Neuronal stem cell (in vitro differentiated cells): ENCODE measurements at regions not wholly inside any gene's neighbourhood (a gene's known extent, or its start where the extent isn't known, plus 50 kb on each side); places are given as distances from the start of the nearest gene placed in this dataset.

Source experiments
- DNase-seq: peaks from one replicate; pipeline ENCODE4 v3.0.0-alpha.2; 2013; ENCODE audit warnings: low spot score
- H2AFZ ChIP-seq: one replicate; pipeline ENCODE4 v1.6.1; 2013; ENCODE audit warnings: mild to moderate bottlenecking, low read length, inconsistent platforms
- H2AK5ac ChIP-seq: 2 replicates; pipeline ENCODE4 v1.6.1; 2013; ENCODE audit warnings: low read depth, mild to moderate bottlenecking, inconsistent platforms, low read length, moderate library complexity, mixed read lengths
- H2BK120ac ChIP-seq: 2 replicates; pipeline ENCODE4 v1.6.1; 2013; ENCODE audit warnings: low read depth, mild to moderate bottlenecking, inconsistent platforms, low read length, moderate library complexity, mixed read lengths
- H2BK12ac ChIP-seq: one replicate; pipeline ENCODE4 v1.6.1; 2013; ENCODE audit warnings: low read length, inconsistent platforms
- H2BK15ac ChIP-seq: 2 replicates; pipeline ENCODE4 v1.6.1; 2013; ENCODE audit warnings: mild to moderate bottlenecking, low read length, inconsistent platforms, mixed read lengths
- H2BK5ac ChIP-seq: one replicate; pipeline ENCODE4 v1.6.1; 2013; ENCODE audit warnings: inconsistent platforms, mild to moderate bottlenecking, low read length, moderate library complexity
- H3K14ac ChIP-seq: one replicate; pipeline ENCODE4 v1.6.1; 2013; ENCODE audit warnings: low read length, inconsistent platforms
- H3K18ac ChIP-seq: 2 replicates; pipeline ENCODE4 v1.6.1; 2013; ENCODE audit warnings: low read length, inconsistent platforms
- H3K23ac ChIP-seq: 2 replicates; pipeline ENCODE4 v1.6.1; 2013; ENCODE audit warnings: low read depth, mild to moderate bottlenecking, mixed read lengths, low read length, inconsistent platforms; ENCODE audit not compliant: poor library complexity
- H3K27ac ChIP-seq: replicated peaks from 3 replicates; pipeline ENCODE4 v1.5.1; 2013; ENCODE audit warnings: low read length, inconsistent platforms
- H3K27me3 ChIP-seq, 3 experiments: 2 replicates each; pipeline ENCODE4 v1.6.1; 2013; ENCODE audit warnings: low read length in 3 of 3, mild to moderate bottlenecking in 2 of 3, inconsistent platforms in 1 of 3, low read depth in 1 of 3, mixed read lengths in 1 of 3, moderate library complexity in 1 of 3; ENCODE audit not compliant: control insufficient read depth in 3 of 3, insufficient read depth in 3 of 3
- H3K36me3 ChIP-seq, 2 donors: replicated peaks in 1 of 2; 2 replicates each; pipeline ENCODE4 v1.6.1; 2013; ENCODE audit warnings: low read length in 2 of 2; ENCODE audit not compliant: control insufficient read depth in 2 of 2, insufficient read depth in 2 of 2
- H3K4ac ChIP-seq: 2 replicates; pipeline ENCODE4 v1.6.1; 2013; ENCODE audit warnings: inconsistent platforms, mild to moderate bottlenecking, low read length, moderate library complexity
- H3K4me1 ChIP-seq, 2 donors: 1 replicate in 1 of 2; 2 replicates in 1 of 2; pipeline ENCODE4 v1.6.1; 2013; ENCODE audit warnings: low read length in 2 of 2, low read depth in 1 of 2; ENCODE audit not compliant: control insufficient read depth in 2 of 2, insufficient read depth in 1 of 2
- H3K4me2 ChIP-seq: one replicate; pipeline ENCODE4 v1.6.1; 2013; ENCODE audit warnings: mild to moderate bottlenecking, low read length, inconsistent platforms; ENCODE audit not compliant: insufficient read depth, poor library complexity, severe bottlenecking
- H3K4me3 ChIP-seq, 2 donors: 2 replicates each; pipeline ENCODE4 v1.5.1; 2013; ENCODE audit warnings: low read length in 2 of 2, mild to moderate bottlenecking in 2 of 2, inconsistent platforms in 1 of 2, moderate library complexity in 1 of 2
- H3K79me1 ChIP-seq: one replicate; pipeline ENCODE4 v1.6.1; 2013; ENCODE audit warnings: low read depth, mild to moderate bottlenecking, inconsistent platforms, low read length, moderate library complexity
- H3K9ac ChIP-seq: one replicate; pipeline ENCODE4 v1.6.1; 2013; ENCODE audit warnings: mild to moderate bottlenecking, low read depth, low read length, inconsistent platforms; ENCODE audit not compliant: poor library complexity
- H3K9me3 ChIP-seq, 2 donors: replicated peaks in 1 of 2; 2 replicates each; pipeline versions ENCODE3 to v1.6.1; 2013; ENCODE audit warnings: low read length in 2 of 2, mild to moderate bottlenecking in 2 of 2, inconsistent platforms in 1 of 2, low read depth in 1 of 2, mixed read lengths in 1 of 2, moderate library complexity in 1 of 2; ENCODE audit not compliant: control insufficient read depth in 2 of 2, insufficient read depth in 1 of 2
- H4K8ac ChIP-seq: one replicate; pipeline ENCODE4 v1.6.1; 2013; ENCODE audit warnings: low read depth, mild to moderate bottlenecking, inconsistent platforms, low read length, moderate library complexity
- H4K91ac ChIP-seq: one replicate; pipeline ENCODE4 v1.6.1; 2013; ENCODE audit warnings: low read length, low read depth, mild to moderate bottlenecking, inconsistent platforms; ENCODE audit not compliant: poor library complexity
- WGBS, 2 donors: extraction: QIAGEN DNeasy Blood & Tissue Kit; methylation state at CpG; one replicate each; pipeline ENCODE4 v1.1.7; 2013; ENCODE audit warnings: missing lambda C conversion rate in 2 of 2, mixed read lengths in 1 of 2; ENCODE audit not compliant: insufficient read length in 2 of 2, insufficient replicate concordance in 1 of 2; ENCODE audit errors: extremely low coverage in 2 of 2; 5-methylcytosine and 5-hydroxymethylcytosine counted together

DNA sequence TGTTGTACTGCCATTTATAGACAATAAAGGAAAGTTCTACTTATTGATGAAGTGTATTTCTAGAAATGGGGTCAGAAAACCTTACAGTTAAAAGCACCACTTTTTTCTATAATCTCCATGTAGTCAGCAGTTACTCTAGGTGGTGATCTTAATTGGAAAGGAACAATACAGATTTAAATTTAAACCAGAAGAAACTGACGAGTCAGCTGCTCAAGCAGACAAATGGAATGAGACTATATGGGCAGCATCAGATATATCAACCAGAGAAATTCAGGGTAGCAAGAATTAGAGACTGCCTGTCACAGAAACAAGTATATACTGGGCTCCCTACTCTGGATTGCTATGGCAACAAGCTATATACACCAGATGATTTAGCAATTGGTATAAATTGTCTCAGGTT lies 99.6 kb upstream of the SCG2 start:
- WGBS, 2 donors: no CpG with 5 or more reads among the region's 1 CpG

GRCh38 chr2:223700221-223700620 lies 98.1 kb upstream of the SCG2 start:
- no peak overlapping the region for H3K27ac ChIP-seq
- DNase-seq: no peak
- no peak overlapping the region for H3K14ac ChIP-seq
- no peak overlapping the region for H3K4ac ChIP-seq
- no peaks in the 10 kb centered on the region for H3K9me3 ChIP-seq
- no peak overlapping the region for H2AFZ ChIP-seq
- no CpG with 5 or more reads among the region's 3 CpGs for WGBS, 2 donors
- no peak overlapping the region for H2BK15ac ChIP-seq
- H3K4me2 ChIP-seq: no peak overlapping the region
- no peaks in the 10 kb centered on the region for H3K79me1 ChIP-seq
- no peak overlapping the region for H2BK120ac ChIP-seq
- no peak overlapping the region for H2BK12ac ChIP-seq
- H3K4me1 ChIP-seq: no peaks in the 10 kb centered on the region
- no peak overlapping the region for H3K4me3 ChIP-seq
- no peak overlapping the region for H4K8ac ChIP-seq
- no peak overlapping the region for H3K18ac ChIP-seq
- no peak overlapping the region for H4K91ac ChIP-seq
- no peaks in the 10 kb centered on the region for H3K27me3 ChIP-seq
- H3K9ac ChIP-seq: no peak overlapping the region
- no peak overlapping the region for H2BK5ac ChIP-seq
- H2AK5ac ChIP-seq: no peak overlapping the region
- H3K36me3 ChIP-seq: no peaks in the 10 kb centered on the region
- H3K23ac ChIP-seq: no peak overlapping the region

More for the DNA sequence above, 99.6 kb upstream of the SCG2 start:
- H4K91ac ChIP-seq: no peak overlapping the region
- no peak overlapping the region for H3K23ac ChIP-seq
- no peak overlapping the region for H4K8ac ChIP-seq
- H3K27ac ChIP-seq: no peak overlapping the region
- no peak overlapping the region for H2BK15ac ChIP-seq
- no peak overlapping the region for H2BK12ac ChIP-seq
- no peak overlapping the region for H3K14ac ChIP-seq
- H3K27me3 ChIP-seq: no peaks in the 10 kb centered on the region
- H3K18ac ChIP-seq: no peak overlapping the region
- no peak for DNase-seq
- no peaks in the 10 kb centered on the region for H3K9me3 ChIP-seq
- no peak overlapping the region for H2AFZ ChIP-seq
- H3K4me2 ChIP-seq: no peak overlapping the region
- H2AK5ac ChIP-seq: no peak overlapping the region
- H3K4me3 ChIP-seq: no peak overlapping the region
- no peak overlapping the region for H2BK120ac ChIP-seq
- H3K79me1 ChIP-seq: no peaks in the 10 kb centered on the region
- no peaks in the 10 kb centered on the region for H3K36me3 ChIP-seq
- H3K9ac ChIP-seq: no peak overlapping the region
- no peak overlapping the region for H2BK5ac ChIP-seq
- H3K4ac ChIP-seq: no peak overlapping the region
- H3K4me1 ChIP-seq: no peaks in the 10 kb centered on the region

GRCh38 chr2:223697892-223698645 lies 95.9 kb upstream of the SCG2 start:
- H3K9me3 ChIP-seq: no peaks in the 10 kb centered on the region
- no peak overlapping the region for H3K4me2 ChIP-seq
- H3K4me3 ChIP-seq: no peak overlapping the region
- H4K8ac ChIP-seq: no peak overlapping the region
- H3K4ac ChIP-seq: no peak overlapping the region
- no peaks in the 10 kb centered on the region for H3K4me1 ChIP-seq
- no peak for DNase-seq
- H3K27ac ChIP-seq: no peak overlapping the region
- H3K79me1 ChIP-seq: no peaks in the 10 kb centered on the region
- H3K9ac ChIP-seq: no peak overlapping the region
- no peaks in the 10 kb centered on the region for H3K27me3 ChIP-seq
- no peak overlapping the region for H2BK15ac ChIP-seq
- no peak overlapping the region for H2BK120ac ChIP-seq
- H4K91ac ChIP-seq: no peak overlapping the region
- no CpG with 5 or more reads among the region's 7 CpGs for WGBS, 2 donors
- peak overlapping the region; percentile 54 for H2AFZ ChIP-seq
- H3K36me3 ChIP-seq: no peaks in the 10 kb centered on the region
- no peak overlapping the region for H2BK12ac ChIP-seq
- no peak overlapping the region for H3K18ac ChIP-seq
- no peak overlapping the region for H3K23ac ChIP-seq
- no peak overlapping the region for H2BK5ac ChIP-seq
- H3K14ac ChIP-seq: no peak overlapping the region
- H2AK5ac ChIP-seq: no peak overlapping the region

DNA sequence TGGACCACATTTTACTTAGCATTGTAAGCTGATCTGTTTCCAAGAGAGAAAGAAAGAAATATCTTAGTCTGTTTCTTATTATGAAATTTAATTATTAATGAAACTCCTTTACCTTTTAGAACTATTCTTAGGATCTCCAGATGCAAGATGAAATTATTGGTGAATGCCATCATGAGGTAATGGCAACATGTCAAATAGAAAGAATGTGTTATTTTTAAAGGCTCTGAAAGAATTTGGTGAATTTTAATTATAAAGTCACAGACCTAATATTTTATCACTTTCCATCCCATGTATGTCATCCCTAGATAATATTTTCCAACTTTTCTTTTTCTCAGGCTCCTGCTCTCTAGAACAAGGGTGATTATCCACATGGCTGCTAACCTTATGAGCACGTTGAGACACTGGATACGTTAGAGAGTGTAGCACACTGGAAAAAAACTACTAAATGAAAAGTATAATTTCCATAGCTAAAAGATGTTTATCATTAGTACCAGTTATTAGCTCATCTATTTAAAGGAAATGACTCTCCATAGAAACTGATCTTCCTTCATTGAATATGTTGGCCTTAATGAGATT lies 95.2 kb upstream of the SCG2 start:
- Histone ChIP-seq H3K14ac (no peak overlapping the region), H3K4me2 (no peak overlapping the region), H2AFZ (no peak overlapping the region), H3K4me3 (no peak overlapping the region), H3K18ac (no peak overlapping the region), H3K4me1 (no peaks in the 10 kb centered on the region), H3K23ac (no peak overlapping the region), H4K8ac (no peak overlapping the region), H2BK12ac (no peak overlapping the region), H3K27ac (no peak overlapping the region), H4K91ac (no peak overlapping the region), H3K79me1 (no peaks in the 10 kb centered on the region), H2BK120ac (no peak overlapping the region), H3K36me3 (no peaks in the 10 kb centered on the region), H2BK5ac (no peak overlapping the region), H2BK15ac (no peak overlapping the region), H3K27me3 (no peaks in the 10 kb centered on the region), H3K4ac (no peak overlapping the region), H2AK5ac (no peak overlapping the region), H3K9me3 (no peaks in the 10 kb centered on the region), H3K9ac (no peak overlapping the region)
- WGBS, 2 donors: no CpG with 5 or more reads among the region's 2 CpGs
- no peak for DNase-seq
